Superior temporal gyrus (tissue), 1 donor: ENCODE measurements at regions not wholly inside any gene's neighbourhood (a gene's known extent, or its start where the extent isn't known, plus 50 kb on each side); places are given as distances from the start of the nearest gene placed in this dataset.

Source experiments
- DNase-seq: peaks from one replicate; pipeline ENCODE4 v3.0.0-alpha.2; 2016; ENCODE audit errors: extremely low spot score

DNA sequence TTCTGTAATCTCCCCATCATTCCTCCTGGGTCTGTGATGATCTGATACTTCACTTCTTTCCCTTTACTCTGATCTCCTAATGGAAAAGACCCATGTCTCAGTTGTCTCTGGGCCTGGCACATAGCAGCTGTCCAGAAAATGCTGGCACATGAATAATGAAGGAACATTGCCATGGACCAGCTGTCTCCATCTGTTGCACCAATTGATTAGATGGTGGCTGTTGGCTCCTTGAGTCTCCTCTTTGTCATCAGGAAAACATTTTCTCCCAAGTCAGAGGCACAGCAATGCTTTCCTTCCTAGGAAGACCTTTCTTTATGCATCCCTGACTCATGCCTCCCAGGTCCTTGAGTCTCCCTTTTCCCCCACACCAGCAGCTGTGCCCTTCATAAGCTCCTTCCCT lies 286.2 kb upstream of the CXCR4 start:
- DNase-seq: no peak

DNA sequence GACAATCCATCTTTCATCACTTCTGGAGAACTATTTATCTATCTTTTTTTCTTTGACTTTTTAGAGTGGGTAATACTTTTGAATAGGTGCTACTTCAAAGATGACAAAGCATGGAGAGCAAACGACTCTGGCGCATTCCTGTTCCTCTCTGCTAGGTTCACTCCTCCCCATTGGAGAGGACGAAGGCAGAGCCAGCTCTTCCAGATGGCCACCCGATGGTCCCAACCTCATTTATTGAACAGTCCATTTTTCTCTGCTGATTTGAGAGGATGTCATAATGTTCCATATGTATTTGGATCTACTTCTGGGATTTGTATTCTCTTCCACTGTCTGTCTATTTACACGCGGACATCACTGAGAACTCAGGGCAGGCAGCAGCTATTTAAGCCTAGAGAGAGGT lies 284.3 kb upstream of the CXCR4 start:
- DNase-seq: no peak

DNA sequence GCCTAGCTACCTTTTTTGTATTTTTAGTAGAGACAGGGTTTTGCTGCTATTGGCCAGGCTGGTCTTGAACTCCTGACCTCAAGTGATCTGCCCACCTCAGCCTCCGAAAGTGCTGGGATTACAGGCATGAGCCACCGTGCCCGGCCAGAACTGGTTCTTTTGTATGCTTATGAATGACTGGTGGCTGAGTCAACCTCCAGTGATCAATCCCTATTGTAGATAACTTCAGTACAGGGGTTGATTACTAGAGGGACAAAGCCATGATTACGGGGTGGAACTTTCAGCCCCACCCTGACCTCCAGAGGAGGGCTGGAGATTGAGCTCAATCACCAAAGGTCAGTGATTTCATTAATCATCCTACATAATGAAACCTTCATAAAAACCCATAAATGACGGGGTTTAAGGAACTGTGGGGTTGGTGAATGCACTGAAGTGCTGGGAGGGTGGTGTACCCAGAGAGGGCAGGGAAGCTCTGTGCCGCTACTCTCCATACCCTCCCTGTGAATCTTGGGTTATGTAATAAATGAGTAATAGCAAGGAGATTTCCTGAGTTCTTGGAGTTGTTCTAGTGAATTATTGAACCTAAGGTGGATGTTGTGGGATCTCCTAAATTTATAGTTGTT lies 281.8 kb upstream of the CXCR4 start:
- no peak for DNase-seq

DNA sequence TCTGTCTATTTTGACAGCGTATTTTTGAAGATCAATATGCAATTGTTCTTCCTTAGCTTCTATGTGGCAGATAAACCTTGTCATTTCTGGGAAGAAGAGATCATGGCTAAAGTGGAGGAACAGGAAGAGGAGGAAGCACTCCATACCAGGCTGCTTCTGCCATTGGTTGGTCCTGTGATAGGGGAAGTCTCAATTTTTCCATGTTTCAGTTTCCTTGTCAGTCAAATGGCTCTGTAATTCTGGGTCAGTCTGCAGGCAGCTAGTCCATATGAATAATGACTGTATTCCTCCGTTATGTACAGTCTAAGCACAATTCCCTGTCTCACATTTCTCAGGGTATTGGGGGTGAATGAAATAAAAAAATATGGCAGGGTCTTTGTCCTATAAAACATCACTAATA lies 277.6 kb upstream of the CXCR4 start:
- no peak for DNase-seq

DNA sequence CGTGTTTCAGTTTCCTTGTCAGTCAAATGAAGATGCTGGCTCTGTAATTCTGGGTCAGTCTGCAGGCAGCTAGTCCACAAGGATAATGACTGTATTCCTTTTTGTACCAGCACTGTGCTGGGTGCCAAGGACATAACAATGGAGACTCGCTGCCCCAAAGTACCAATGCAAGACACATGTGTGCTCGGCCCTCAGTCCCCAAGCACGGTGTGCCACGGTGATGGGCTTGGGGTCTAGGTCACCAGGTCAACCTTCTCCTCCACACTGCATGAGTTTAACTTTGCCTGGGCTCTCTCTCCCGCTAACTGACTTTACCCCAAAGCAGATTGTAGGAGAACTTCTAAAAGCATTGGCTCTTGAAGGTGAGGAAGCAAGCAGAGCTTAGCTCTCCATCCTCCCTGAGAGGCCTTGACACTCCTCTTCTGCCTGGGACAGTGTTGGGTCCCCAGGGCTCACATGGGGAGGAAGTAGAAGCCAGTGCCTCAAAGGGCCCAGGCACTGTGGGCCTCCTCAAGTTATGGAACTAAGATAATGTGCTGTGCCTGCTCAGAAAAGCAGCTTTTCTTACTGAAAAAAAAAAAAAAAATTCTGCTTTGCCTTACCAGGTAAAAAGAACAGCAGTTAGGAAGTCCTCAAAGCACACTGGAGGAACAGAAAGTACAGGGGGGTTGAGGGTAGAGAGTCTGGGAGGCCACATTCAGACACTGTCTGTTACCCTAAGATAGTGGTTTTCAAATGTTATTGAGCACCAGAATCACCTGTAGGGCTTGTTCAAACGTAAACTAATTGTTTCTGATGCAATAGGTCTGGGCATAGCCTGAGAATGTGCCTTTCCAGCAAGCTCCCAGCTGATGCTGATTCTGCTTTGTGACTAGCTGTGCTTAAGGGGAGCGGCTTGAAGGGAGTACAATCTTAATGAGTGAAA lies 276.4 kb upstream of the CXCR4 start:
- no peak for DNase-seq

DNA sequence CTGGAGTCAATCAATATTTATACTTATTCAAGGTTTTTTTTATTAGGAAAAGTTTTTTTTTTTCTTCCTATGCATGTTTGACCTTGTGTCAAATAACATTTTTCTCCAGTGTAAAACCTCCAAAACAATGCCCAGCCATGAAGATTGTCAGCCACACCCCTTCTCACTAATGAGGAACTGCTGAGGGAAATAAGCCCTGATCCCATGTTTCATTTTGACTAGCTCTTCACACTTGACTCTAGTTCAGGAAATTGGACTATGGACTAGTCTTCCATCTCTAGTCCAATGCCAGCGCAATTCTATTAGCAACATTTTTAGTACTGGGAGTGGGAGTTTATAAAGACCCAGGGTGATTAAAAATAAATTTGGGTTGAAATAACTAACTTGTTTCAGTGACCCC lies 275.6 kb upstream of the CXCR4 start:
- no peak for DNase-seq

DNA sequence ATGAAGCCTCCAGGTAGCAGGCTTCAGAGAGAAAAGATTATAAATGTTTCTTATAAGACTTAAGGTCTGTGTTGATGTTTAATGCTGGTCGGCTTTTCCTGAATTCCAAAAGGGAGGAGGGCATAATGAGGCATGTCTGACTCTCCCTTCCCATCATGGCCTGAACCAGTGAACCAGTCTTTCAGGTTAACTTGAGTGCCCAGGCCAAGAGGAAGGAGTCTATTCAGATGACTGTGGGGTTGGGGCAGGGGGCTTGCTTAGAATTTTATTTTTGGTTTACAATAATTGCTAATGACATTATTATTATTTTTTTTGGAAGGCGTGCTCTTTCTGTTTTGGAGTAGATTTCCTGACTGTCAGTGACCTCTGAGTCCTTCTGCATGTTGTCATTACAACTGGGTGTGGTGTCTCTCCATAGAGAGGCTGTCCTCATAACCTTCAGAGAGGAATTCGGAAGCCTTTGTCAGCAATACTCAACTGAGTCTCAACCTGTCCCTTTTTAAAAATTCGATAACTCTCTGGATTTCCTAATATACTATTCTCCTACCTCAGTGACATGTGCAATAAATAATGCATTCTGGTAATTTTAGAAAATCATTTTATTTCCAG lies 275.1 kb upstream of the CXCR4 start:
- no peak for DNase-seq

DNA sequence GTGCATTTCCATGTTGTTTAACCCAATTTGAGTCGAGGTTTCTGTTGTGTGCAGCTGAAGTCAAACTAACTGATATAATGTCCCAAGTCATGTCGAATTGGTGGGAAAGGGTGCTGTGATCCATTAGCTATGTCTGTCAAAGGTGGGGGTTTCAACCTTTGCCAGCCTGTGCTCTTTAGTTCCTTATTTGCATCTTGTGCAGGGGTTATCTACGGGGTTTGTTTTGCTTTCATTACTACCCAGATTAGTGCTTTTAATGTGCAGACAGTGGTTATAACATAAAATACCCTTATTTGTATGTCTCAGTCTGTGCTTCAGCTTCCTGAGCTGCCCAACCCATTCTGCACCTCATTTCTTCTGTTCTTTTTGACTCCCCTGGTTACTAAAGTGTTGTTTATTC lies 271.9 kb upstream of the CXCR4 start:
- DNase-seq: no peak

DNA sequence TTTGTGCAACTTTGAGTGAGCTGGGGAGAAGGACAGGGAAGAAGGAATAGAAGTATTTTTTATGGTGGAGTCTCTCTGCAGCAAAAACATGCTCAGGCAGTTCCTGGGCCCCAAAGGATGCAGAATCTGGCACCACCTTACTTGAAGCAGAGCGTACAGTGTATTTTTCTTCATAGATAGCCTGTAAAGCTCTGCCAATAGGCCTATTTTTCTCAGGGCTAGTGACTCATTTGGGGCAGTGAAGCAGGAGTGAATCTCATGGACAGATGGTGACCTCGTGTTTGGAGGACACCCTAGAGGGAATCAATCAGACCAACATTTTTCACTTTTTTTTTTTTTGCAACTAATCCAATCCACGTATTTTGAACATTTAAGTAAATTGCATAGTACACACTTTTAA lies 268.1 kb upstream of the CXCR4 start:
- peak; percentile 31 for DNase-seq

DNA sequence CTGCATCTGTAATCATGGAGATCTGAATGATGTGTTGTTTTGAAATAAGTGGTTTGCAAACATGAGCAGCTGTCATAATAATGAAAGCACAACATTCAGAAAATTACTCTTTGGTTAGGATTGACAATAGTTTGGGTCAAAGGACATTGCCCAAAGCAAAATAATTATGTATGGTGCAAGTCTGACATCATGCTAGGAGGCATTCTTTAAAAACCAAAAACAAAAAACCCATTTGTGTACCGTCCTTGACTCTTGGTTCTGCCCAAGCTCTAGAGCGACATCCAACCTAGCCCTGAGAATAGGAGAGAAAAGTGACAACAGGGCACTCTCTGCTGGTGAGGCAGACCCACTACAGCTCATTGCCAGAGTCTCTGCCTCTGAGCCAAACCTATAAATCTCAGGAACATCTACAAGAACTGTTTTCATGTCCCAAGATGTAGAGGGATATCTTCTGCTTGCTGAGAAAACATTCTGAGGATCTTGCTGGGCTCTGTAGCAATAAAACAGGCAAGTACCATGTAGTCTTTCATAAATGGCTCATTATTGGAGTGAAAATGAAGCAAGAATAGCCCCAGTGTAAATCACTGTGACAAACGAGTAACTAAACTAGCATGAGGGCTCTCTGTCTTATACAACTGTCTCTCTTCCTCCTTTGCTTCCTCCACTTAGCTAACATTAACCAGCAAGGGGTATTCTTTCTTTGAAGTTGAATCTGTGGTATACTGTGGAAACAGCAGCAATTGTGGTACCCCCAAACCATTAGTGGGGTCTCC lies 266.8 kb upstream of the CXCR4 start:
- peak; percentile 74 for DNase-seq

DNA sequence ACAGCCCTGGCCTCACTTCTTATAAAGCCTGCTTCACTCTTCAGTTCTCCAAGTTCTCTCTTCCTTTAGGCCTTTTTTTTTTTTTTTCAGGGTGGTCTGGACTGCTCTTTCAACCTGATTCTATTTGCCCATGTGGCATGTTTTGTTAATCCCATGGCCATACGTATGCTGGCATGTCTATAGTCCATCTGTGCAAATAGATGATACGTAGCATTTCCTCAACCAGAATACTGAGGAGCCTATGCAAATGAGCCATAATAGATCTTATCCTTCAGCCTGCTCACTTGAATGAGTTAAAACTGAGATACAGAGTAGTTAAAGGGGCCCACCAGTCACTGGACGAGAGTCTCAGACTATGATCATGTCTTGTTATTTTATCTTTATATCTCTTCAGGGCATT lies 265.2 kb upstream of the CXCR4 start:
- DNase-seq: no peak

DNA sequence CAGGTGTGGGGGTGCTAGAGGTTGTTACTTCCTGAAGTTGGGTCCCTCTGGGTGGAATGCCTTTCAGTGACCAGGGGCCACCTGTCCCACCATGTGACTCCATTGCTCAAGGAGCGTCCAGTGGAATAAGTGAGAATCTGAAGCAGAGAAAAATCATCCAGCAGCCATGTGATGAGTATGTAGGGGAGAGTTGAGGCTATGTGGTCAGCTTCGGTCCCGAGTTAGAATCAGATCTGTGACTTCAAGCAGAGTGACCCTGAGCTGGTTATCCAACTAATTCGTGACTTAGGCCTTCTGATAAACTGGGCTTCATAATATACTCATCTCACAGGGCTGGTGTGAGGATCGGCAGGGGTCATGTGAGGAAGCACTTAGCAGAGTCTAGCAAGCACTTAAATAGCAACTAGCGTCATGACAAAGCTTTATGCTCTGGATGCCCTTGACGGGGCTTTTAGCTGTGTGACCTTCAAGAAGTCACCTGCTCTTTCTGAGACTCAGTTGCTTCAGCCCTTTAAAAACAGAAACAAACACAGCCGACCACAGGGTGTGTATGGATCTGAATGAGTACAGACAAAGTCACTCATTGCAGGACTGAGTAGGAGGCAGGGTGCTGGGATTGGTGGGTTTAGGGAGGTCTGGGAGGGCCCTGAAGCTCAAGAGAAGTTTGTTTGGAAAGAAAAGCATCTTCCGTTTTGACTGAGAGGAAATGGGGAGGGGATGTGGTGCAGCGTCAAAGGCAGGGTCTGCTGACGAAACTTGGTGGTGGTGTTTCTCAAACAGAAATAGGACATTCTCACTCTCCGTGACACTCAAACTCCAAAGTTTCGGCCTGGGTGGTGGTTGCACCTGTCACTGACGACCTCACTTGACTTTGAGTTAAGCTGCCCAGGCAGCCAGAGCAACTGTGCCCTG lies 264.0 kb upstream of the CXCR4 start:
- no peak for DNase-seq

DNA sequence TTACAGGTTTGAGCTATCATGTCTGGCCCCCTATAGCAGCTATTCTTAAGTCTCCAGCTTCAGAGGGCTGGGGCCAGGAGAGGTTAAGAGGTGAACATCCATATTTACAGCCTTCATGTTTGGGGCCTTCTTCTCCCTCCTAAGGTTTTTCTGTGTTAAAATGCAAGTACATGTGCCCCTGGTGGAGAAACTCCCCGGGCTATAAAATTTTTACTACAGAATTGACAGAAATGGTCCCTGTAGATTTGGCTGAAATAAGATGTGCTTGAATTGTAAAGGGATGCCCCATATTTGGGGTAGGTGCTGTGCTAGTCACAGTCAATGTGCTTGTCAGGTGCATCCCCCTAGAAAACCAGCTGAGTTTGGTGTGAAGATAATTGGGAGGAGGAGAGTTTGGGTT lies 263.3 kb upstream of the CXCR4 start:
- DNase-seq: no peak

DNA sequence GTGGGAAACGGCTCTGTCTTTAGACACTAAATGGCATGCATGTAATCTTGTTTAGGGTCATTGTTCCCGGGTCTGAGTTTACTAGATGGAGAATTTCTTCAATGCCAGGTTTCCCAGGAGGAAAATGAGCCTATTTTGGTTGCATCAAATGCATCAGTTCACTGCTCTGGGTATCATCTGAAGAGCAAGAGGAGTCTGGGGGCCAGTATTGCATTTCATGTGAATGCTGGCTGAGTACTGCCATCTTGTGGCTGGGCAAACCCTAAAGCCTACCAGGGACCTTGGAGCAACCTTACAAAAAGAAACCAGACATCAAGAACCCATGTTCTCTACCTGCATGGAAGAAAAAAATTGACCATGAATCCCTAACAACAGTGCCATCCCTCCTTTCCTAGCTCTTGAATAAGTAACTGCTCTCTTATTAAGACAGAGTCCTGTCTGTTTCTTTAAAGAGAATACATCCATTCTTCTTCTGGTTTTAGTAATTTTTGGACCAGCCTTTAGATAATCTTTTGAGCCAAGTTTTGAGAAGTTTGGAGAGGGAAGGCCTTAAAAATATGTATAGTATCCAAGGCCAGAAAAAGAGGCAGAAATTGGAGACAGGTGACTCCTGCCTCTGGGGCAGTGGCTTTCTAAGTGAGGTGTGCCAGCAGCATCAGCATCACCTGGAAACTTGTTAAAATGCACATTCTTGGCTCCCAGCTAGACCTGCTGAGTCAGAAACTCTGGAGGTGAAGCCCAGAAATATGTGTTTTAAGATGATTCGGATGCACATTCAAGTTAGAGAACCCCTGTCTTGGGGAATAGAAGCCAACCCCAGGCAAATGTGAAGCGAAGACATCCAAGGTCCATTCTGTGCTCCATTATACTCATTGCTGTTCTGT lies 261.0 kb upstream of the CXCR4 start:
- DNase-seq: peak; percentile 83

DNA sequence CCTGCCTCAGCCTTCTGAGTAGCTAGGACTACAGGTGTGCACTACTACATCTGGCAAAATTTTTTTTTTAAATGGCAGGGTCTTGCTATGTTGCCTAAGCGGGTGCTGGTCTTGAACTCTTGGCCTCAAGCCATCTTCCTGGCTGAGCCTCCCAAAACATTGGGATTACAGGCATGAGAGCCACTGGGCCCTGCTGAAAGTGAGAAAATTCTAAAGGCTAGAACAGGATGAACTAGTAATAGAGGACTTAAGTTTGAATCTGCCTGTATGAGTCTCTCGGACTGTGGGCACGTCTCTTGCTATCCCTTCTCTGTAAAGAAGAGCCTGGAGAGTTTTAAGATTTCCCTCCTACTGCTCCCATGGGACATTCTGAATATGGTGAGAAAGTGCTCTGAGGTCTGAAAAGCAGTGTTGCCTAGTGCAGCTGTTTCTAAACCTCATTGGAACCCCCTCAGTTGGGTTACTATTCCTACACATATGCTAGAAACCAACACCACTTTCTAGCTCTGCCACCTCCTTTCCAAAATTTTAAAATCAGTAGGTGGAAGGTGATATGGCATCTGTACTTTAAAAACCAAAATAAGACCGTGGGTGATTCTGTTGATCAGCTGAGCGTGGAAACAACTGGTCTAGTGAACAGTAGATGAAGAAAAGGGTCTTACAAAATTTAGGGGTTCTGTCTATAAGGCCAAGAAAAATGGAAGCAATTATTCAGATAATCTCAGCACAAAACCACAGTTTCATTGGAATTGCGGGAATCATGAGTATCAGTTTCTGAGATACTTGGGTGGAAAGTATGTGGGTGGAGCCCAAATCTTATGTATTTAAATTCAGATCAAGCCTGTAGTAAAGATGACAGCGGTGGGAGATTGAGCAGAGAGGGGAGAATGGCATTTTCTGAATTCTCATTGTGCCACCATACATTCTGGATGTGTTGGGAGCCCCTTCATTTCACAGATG lies 259.8 kb upstream of the CXCR4 start:
- no peak for DNase-seq

DNA sequence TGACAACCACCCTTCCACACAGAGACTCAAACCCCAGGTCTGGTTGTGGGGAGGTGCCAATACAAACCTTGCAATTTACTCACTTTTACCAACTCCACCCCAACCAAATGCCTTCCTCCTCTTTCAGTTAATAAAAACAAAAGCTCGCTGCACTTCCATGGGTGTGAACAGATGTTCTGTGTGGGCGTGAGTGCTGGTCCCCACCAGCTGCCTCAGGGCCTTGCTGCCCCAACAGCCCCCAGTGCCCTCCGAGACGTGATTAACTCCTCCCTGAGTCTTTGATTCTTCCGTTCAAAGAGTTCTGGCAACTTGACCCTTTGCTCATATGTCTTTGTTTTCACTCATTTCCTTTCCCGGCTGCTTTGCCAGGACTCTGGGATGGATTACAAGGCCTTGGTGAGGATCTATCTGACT lies 258.9 kb upstream of the CXCR4 start:
- no peak for DNase-seq

DNA sequence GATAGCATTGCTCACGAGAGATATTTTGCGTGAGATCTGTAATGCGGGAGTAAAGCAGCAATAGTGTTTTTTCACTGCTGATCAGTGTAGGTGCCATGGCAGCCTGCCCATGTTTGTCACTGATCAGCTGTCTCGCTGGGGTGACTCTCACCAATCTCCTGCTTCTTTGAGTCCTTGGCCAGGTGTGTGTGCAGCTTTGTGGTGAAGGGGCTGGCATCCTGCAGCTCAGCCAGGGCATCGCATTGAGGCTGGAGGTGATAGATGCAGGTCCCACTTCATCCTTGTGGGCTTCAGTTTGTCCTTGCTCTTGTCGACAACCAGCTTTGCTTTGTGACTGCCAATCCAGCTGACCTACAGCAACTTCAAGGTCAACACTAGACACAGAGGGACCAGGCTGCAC lies 258.3 kb upstream of the CXCR4 start:
- no peak for DNase-seq

DNA sequence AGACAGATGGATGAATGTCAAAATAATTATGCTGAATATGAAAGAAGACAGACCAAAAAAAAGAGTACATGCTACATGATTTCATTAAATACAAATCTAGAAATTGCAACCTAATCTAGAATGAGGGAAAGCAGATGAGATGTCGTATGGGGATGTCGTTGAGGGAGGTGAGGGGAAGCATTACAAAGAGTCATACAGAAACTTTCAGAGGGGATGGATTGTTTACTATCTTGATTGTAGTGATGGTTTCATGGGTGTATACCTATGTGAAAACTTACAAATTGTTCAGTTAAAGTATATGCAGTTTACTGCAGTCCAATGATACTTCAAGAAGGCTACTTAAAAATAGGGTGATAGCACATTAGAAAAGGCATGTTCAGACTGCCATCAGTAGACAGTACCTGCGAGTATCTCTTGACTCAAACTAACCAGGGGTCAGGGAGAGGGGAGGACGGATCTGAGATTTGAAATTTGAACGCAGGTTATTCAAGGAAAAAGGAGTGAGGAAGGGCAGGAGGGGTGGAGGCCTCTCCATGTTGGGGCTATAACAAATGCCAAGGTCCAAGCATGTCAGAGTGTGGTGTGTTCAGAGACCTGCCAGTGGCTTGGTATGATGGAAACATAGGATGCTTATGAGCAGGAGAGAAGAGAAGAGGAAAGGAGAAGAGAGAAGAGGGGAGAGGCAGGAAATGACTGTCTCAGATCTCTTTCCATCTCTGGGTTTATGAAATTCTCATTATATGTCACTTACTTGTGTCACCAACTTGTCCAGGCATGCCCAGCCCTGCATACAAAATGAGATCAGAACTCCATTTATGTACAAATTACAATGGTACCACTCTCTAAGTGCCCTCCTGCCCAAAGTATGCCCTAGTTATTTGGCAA lies 257.3 kb upstream of the CXCR4 start:
- DNase-seq: no peak
